Liver (tissue), 3 donors: ENCODE measurements at regions not wholly inside any gene's neighbourhood (a gene's known extent, or its start where the extent isn't known, plus 50 kb on each side); places are given as distances from the start of the nearest gene placed in this dataset.

Source experiments
- CTCF ChIP-seq: fragments of 150-350 bp; IDR thresholded peaks from 2 replicates; pipeline ENCODE4 v1.5.1; 2017; ENCODE audit warnings: improper control_type of control experiment, low read depth, low read length; ENCODE audit not compliant: missing input control
- EGR1 ChIP-seq, 2 donors: IDR thresholded peaks; 2 replicates each; pipeline ENCODE4 v1.6.1; 2016 to 2018; ENCODE audit warnings: antibody characterized with exemption in 2 of 2, low read depth in 2 of 2
- NR2F2 ChIP-seq: IDR thresholded peaks from 2 replicates; pipeline ENCODE4 v1.6.1; 2016; ENCODE audit warnings: antibody characterized with exemption
- REST ChIP-seq: IDR thresholded peaks from 2 replicates; pipeline ENCODE4 v1.6.1; 2016; ENCODE audit warnings: antibody characterized with exemption, mild to moderate bottlenecking
- TAF1 ChIP-seq: conservative IDR thresholded peaks from 2 replicates; pipeline ENCODE4 v1.6.1; 2016; ENCODE audit warnings: antibody characterized with exemption, mild to moderate bottlenecking
- donor health status: healthy.
- donor health status: healthy.

- no peak for TF ChIP-seq CTCF
- TF ChIP-seq NR2F2: no peak
- TF ChIP-seq TAF1: no peak
- no peak for TF ChIP-seq EGR1 (IDR thresholded peaks at IDR 0.05; ENCODE audit: low read depth in 2 of 2)
- no peak for TF ChIP-seq REST
Measured at GRCh38 chr15:25067725-25068309, 113.0 kb downstream of the SNRPN start.
